HFF-Myc (cell line): ENCODE measurements at regions not wholly inside any gene's neighbourhood (a gene's known extent, or its start where the extent isn't known, plus 50 kb on each side); places are given as distances from the start of the nearest gene placed in this dataset.

Experiments used
- DNase-seq: peaks from one replicate; pipeline ENCODE4 v3.0.0-alpha.2; 2011; ENCODE audit warnings: low read depth; ENCODE audit errors: extremely low read depth
- H3K4me3 ChIP-seq: replicated peaks from 2 replicates; pipeline ENCODE4 v1.5.1; 2011; ENCODE audit warnings: low read depth, mild to moderate bottlenecking, control low read depth, low read length
- TF ChIP-seq, protein P1 (sequence below): IDR thresholded peaks from 2 replicates; pipeline ENCODE4 v1.5.1; 2012; ENCODE audit warnings: mild to moderate bottlenecking, low read depth, low read length, control low read depth; ENCODE audit errors: missing control alignments

DNA sequence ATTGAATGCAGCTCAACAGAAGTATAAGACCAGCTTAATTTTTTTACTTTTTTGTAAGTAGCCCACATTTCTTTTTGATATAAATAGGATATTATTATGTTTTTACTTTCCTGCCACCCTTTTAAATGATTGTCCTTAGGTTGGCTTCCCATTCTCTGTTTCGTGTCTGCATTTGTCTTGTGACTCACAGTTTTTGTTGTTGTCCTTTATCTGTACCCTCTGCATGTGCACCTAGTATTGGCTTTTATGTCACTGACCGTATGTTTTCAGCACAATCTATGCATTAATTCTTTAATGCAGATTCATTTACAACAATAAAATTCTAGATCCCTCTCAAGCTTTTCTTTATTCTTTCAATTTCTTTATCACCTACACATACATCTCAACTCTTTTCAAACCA, 474.2 kb upstream of the FANCL start:
- no peak for DNase-seq
- H3K4me3 ChIP-seq, result no peak overlapping the region
- TF ChIP-seq, protein P1, sequence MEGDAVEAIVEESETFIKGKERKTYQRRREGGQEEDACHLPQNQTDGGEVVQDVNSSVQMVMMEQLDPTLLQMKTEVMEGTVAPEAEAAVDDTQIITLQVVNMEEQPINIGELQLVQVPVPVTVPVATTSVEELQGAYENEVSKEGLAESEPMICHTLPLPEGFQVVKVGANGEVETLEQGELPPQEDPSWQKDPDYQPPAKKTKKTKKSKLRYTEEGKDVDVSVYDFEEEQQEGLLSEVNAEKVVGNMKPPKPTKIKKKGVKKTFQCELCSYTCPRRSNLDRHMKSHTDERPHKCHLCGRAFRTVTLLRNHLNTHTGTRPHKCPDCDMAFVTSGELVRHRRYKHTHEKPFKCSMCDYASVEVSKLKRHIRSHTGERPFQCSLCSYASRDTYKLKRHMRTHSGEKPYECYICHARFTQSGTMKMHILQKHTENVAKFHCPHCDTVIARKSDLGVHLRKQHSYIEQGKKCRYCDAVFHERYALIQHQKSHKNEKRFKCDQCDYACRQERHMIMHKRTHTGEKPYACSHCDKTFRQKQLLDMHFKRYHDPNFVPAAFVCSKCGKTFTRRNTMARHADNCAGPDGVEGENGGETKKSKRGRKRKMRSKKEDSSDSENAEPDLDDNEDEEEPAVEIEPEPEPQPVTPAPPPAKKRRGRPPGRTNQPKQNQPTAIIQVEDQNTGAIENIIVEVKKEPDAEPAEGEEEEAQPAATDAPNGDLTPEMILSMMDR, result no peak

DNA sequence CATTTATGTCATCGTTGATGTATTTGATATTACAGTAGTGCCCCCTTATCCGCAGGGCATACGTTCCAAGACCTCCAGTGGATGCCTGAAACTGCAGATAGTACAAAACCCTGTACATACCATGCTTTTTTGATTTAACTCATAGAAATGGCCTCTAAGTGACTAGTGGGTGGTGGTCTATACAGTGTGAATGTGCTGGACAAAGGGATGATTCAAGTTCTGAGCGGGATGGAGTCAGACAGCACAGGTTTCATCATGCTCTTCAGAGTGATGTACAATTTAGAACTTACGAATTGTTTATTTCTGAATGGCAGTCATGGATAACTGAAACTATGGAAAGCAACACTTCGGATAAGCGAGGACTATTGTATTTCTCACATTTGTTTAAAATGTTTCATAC, 473.1 kb upstream of the FANCL start:
- no peak for DNase-seq
- TF ChIP-seq, protein P1, result no peak
- no peak overlapping the region for H3K4me3 ChIP-seq

DNA sequence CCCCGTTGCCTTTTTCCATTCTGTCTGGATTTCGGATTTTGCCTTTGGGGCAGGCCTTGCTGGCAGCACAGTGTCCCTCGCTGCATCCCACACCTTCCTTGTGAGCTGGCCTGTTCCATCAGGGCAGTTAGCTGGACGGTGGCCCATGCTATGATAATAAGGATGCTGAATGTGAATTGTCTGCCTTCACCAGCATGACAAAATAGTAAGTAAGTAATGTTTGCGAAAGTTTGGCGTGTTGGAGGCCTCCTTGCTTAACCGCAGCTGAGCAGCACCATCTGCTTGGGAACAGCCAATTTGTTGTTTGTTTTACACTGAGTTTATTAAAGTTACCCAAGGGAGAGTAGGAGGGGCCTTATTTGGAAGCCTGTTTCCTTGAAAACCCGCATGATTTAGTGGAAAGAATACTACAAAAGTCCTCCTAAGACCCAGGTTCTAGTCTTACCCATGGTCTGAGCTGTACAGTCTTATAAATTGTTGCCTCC, 469.7 kb upstream of the FANCL start:
- TF ChIP-seq, protein P1, result no peak
- DNase-seq, result no peak
- H3K4me3 ChIP-seq, result no peak overlapping the region

DNA sequence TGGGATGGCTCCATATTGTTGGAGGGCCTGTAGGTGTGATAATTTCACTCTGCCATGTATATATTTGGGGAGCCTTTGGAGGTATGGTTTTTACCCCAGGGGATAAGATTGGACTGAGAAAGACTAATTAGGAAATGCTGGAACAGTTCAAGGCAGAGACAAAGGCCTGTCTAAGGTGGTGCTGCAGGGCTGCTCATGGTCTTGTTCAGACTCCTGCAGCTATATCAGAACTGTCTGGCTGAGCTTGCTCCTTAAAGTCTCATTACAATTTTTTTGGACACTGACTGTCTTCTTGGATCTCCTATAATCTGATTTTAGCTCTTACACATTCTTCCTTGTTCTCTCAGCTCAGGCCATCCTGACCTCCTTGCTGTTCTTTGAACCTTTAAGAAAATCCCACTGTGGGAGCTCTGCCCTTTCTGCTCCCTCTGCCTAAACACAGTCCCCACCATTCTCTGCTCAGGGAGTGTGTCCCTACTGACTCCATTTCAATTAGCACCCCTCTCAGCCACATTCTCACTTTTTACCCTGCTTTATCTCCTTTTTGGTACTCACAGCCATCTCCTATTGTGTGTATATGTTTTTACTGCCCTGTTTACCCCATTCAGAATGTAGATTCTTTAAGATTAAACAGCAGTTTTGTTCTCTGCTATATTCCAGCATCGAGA, 468.7 kb upstream of the FANCL start:
- TF ChIP-seq, protein P1, result no peak

DNA sequence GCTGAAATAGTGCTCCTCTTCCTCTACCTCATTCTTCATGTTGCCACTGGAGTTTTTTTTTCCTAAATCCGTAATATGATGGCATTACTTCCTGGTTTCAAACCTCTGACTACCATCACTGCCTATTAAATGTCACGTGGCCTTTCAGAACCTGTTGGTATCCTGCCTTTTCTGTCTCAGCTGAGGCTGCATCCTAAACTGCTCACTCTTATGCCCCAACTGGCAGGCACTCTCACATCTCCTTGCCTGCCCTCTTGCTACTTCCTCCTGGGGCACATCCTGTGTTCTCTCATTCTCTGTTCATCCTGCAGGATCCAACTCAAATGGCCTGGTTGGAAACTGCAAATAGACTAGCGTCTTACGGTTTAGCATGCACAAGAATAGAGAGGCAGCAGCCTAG, 468.1 kb upstream of the FANCL start:
- no peak overlapping the region for H3K4me3 ChIP-seq
- DNase-seq, result no peak
- TF ChIP-seq, protein P1, result no peak

More for the DNA sequence above, 468.7 kb upstream of the FANCL start:
- H3K4me3 ChIP-seq, result no peak overlapping the region
- DNase-seq, result no peak

DNA sequence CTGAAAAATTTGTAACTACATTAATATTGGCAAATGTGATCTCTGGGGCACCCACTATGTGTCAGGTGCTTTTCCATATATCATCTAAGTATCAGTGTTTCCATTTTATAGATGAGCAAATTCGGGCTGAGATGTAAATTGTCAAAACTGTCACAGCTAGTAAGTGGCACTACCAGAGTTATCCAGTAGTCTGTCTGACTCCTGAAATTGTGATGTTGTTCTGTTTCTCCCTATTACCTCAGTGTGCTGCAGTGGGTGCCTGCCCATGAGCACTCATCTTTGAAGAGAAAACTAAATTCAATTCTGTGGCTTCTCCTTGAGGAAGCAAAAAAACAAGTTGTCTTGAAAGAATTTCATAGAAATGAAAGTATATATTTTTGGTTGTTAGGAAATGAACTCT, 467.4 kb upstream of the FANCL start:
- H3K4me3 ChIP-seq, result no peak overlapping the region
- no peak for DNase-seq
- TF ChIP-seq, protein P1, result no peak

DNA sequence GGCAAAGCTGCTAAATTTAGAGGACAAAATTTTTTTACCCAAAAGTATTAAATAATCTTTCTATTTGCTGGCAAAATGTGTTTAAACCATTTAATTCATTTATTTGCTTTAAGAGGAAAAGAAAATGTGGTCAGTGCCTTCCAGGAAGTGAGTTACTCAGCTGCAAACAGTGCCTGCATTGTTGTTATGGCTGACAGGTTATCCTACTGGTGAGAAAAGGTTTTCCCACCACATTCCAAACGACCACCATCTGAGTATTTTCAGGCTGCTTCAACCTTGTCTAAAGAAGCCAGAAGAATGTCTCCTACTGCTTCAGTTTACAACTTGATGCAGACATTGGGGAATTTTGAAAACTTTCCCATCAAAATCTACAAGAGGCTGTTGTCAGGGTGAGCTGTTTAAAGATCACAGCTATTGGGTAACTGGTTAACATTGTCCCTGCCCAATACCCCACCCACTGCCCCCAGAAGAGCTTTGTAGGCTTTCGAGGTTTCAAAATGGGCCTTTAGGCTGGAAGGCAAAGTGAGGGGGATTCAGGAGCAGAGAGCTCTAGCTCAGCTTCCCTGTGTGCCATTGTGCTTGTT, 461.3 kb upstream of the FANCL start:
- TF ChIP-seq, protein P1, result no peak
- no peak overlapping the region for H3K4me3 ChIP-seq
- DNase-seq, result no peak
